ENCODE measurements at regions not wholly inside any gene's neighbourhood (a gene's known extent, or its start where the extent isn't known, plus 50 kb on each side); places are given as distances from the start of the nearest gene placed in this dataset.

- TF ChIP-seq POLR2AphosphoS5 (IDR thresholded peaks at IDR 0.05; ENCODE audit: low read depth, low read length) (no peak), SIN3A (conservative IDR thresholded peaks at IDR 0.05 in 1 of 2, IDR thresholded peaks at IDR 0.05 in 1 of 2; ENCODE audit: low read depth in 1 of 2, low read length in 2 of 2) (no peak), SUZ12 (IDR thresholded peaks at IDR 0.05; ENCODE audit: low read length) (no peak), EP300 (IDR thresholded peaks at IDR 0.05; ENCODE audit: borderline replicate concordance in 1 of 2, low read depth in 2 of 2, low read length in 2 of 2) (no peak), ASH2L (IDR thresholded peaks at IDR 0.05; ENCODE audit: low read length) (no peak), EGR1 (IDR thresholded peaks at IDR 0.05; ENCODE audit: borderline replicate concordance, low read depth, low read length) (no peak), JUND (IDR thresholded peaks at IDR 0.05; ENCODE audit: low read length) (no peak)
Measured at GRCh38 chr16:73768786-73769203, 527.8 kb upstream of the PSMD7 start.

Measured in H1 (cell line).